AG04450 (cell line): ENCODE measurements at regions not wholly inside any gene's neighbourhood (a gene's known extent, or its start where the extent isn't known, plus 50 kb on each side); places are given as distances from the start of the nearest gene placed in this dataset.

Experiments used
- CTCF ChIA-PET: fragments of 300-600, 350-600 bp; formaldehyde crosslinking; extraction: SDS; loops from one replicate; lab custom pipeline; 2022; ENCODE audit warnings: antibody characterized with exemption, inconsistent platforms; lab: Charles Lee
- POLR2A ChIA-PET: fragments of 350-600 bp; formaldehyde crosslinking; extraction: SDS; loops from one replicate; lab custom pipeline; 2021; ENCODE audit warnings: antibody characterized with exemption, inconsistent platforms; lab: Yijun Ruan, JAX
- DNase-seq: peaks from one replicate; pipeline ENCODE4 v3.0.0-alpha.2; 2011; ENCODE audit warnings: low read depth, low spot score
- H3K27ac ChIP-seq: one replicate; pipeline ENCODE4 v1.5.1; 2012; ENCODE audit warnings: low read depth, low read length, control low read depth
- H3K27me3 ChIP-seq: one replicate; pipeline ENCODE4 v1.6.0; 2012; ENCODE audit warnings: low read length; ENCODE audit not compliant: control insufficient read depth, insufficient read depth
- H3K4me3 ChIP-seq: 2 replicates; pipeline ENCODE4 v1.5.1; 2011; ENCODE audit warnings: mild to moderate bottlenecking, low read depth, low read length, control low read depth
- H3K9me3 ChIP-seq: 2 replicates; pipeline ENCODE4 v1.5.1; 2012; ENCODE audit warnings: low read length; ENCODE audit not compliant: control insufficient read depth, insufficient read depth
- CTCF ChIP-seq: IDR thresholded peaks from 2 replicates; pipeline ENCODE4 v1.5.1; 2011; ENCODE audit warnings: low read depth, low read length, control low read depth, inconsistent platforms

GRCh38 chr6:26183237-26183580 is 96.0 kb downstream of the HFE start:
- peak overlapping the region; percentile 42 for H3K27ac ChIP-seq
- DNase-seq = no peak
- TF ChIP-seq CTCF = no peak
- CTCF ChIA-PET = interaction anchor here (0.9 to 1.6 kb wide), 10 partner anchors 9 to 389 kb away, joined by 3 to 16 read pairs (median 4); a partner anchor contains a TSS
- no peaks in the 10 kb centered on the region for H3K9me3 ChIP-seq
- H3K4me3 ChIP-seq = peak overlapping the region; percentile 61
- POLR2A ChIA-PET = interaction anchor here (0.6 to 2.7 kb wide), 15 partner anchors 10 to 1709 kb away, joined by 3 to 75 read pairs (median 5); a partner anchor contains a TSS
- no peaks in the 10 kb centered on the region for H3K27me3 ChIP-seq

- CTCF ChIA-PET = interaction anchor here (0.6 to 1.6 kb wide), 12 partner anchors 8 to 389 kb away, joined by 3 to 16 read pairs (median 4); a partner anchor contains a TSS
Measured at GRCh38 chr6:26183581-26184366, 96.5 kb downstream of the HFE start.

GRCh38 chr6:26184367-26184891 is 97.2 kb downstream of the HFE start:
- ChIA-PET POLR2A (interaction anchor here (0.7 to 2.7 kb wide), 10 partner anchors 9 to 1708 kb away, joined by 3 to 75 read pairs (median 10); a partner anchor contains a TSS), CTCF (interaction anchor here (0.6 to 1.6 kb wide), 4 partner anchors 8 to 14 kb away, joined by 3 to 5 read pairs (median 4); no protein-coding TSS in a partner anchor)
- Histone ChIP-seq H3K4me3 (peak overlapping the region; percentile 61), H3K27me3 (no peaks in the 10 kb centered on the region), H3K27ac (no peak overlapping the region), H3K9me3 (no peaks in the 10 kb centered on the region)
- no peak for DNase-seq
- no peak for TF ChIP-seq CTCF

More at GRCh38 chr6:26183581-26184366, 96.5 kb downstream of the HFE start:
- peak; percentile 72 for DNase-seq
- TF ChIP-seq CTCF = no peak
- Histone ChIP-seq H3K27ac (peak overlapping the region; percentile 71), H3K9me3 (no peaks in the 10 kb centered on the region), H3K4me3 (peak overlapping the region; percentile 61), H3K27me3 (no peaks in the 10 kb centered on the region)
- POLR2A ChIA-PET = interaction anchor here (0.6 to 2.7 kb wide), 17 partner anchors 8 to 1709 kb away, joined by 3 to 75 read pairs (median 5); a partner anchor contains a TSS

GRCh38 chr6:26185004-26185403 is 97.8 kb downstream of the HFE start:
- ChIA-PET CTCF (interaction anchor here (1.4 kb wide), 1 partner anchor 13 kb away, joined by 3 read pairs; no protein-coding TSS in a partner anchor), POLR2A (no interaction called here)
- no peaks in the 10 kb centered on the region for H3K27me3 ChIP-seq
- H3K9me3 ChIP-seq = no peaks in the 10 kb centered on the region
- H3K4me3 ChIP-seq = no peak overlapping the region
- no peak for TF ChIP-seq CTCF
- no peak for DNase-seq
- H3K27ac ChIP-seq = no peak overlapping the region

- DNase-seq = no peak
- Histone ChIP-seq H3K9me3 (no peaks in the 10 kb centered on the region), H3K27ac (no peak overlapping the region), H3K27me3 (no peaks in the 10 kb centered on the region), H3K4me3 (no peak overlapping the region)
- POLR2A ChIA-PET = interaction anchor here (4.4 kb wide), 1 partner anchor 12 kb away, joined by 83 read pairs; a partner anchor contains a TSS
- TF ChIP-seq CTCF = no peak
- CTCF ChIA-PET = no interaction called here
Measured at GRCh38 chr6:26185802-26186201, 98.6 kb downstream of the HFE start.
